ENCODE measurements at regions not wholly inside any gene's neighbourhood (a gene's known extent, or its start where the extent isn't known, plus 50 kb on each side); places are given as distances from the start of the nearest gene placed in this dataset.

DNA sequence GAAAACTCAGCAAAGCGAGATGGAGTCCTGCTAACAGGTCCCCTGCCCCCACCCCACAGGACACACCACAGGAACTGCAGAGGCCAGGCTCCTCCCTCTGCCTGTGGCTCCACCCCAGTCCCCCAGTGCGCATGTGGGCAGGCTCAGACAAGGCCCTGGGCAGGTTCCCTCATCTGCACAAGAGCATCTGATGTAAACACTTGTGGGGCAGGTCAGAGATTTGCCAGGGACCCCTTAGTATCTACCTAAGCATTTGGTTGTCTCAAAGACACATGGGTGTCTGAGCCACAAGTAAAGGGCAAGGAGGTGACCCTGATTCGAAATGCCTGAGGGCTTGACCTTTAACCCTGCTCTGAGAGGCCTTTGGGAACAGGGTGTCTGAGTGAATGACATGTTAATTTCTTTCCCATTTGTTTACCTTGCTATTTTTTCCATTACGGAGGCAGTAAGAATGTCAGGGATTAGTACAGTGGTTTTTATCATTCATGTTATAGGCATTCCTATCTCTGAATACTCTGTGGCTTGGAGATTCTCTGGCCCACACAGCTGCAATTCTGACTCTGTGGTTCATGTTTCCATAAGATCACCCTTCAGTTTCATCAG lies 85.3 kb downstream of the ZNF518B start:
- H3K36me3 ChIP-seq (ENCODE audit: control insufficient read depth in 2 of 2, extremely low read depth in 1 of 2, insufficient read depth in 1 of 2, low read length in 1 of 2) = no peaks in the 10 kb centered on the region
- H3K9me3 ChIP-seq = no peaks in the 10 kb centered on the region
- ATAC-seq (replicated peaks in 1 of 4) = no peak
- H3K27me3 ChIP-seq (replicated peaks in 1 of 2; ENCODE audit: control insufficient read depth in 2 of 2, extremely low read depth in 1 of 2, insufficient read depth in 2 of 2, low read length in 1 of 2) = no peaks in the 10 kb centered on the region
- peaks cover 0 to 1% (median 0%) of the 10 kb centered on the region in 3 donors for H3K9me3 Mint-ChIP-seq
- no peaks in the 10 kb centered on the region for H3K36me3 Mint-ChIP-seq
- WGBS (ENCODE audit: insufficient coverage) = 63% methylated on average over 1 of the region's 4 CpGs
- no peaks in the 10 kb centered on the region for H3K27me3 Mint-ChIP-seq
- H3K4me3 ChIP-seq (ENCODE audit: control insufficient read depth in 1 of 2, extremely low read depth in 1 of 2, low read length in 1 of 2) = no peak overlapping the region
- POLR2A ChIA-PET = no interaction called here
- H3K4me1 Mint-ChIP-seq = no peaks in the 10 kb centered on the region
- DNase-seq = no peak
- H3K4me3 Mint-ChIP-seq = no peak overlapping the region
- CTCF ChIA-PET = no interaction called here
- no peak overlapping the region for H3K27ac ChIP-seq (ENCODE audit: low read length)
- no peak overlapping the region for H3K27ac Mint-ChIP-seq
- no peaks in the 10 kb centered on the region for H3K4me1 ChIP-seq (ENCODE audit: control insufficient read depth in 1 of 2, extremely low read depth in 1 of 2, insufficient read depth in 2 of 2, low read length in 2 of 2)

DNA sequence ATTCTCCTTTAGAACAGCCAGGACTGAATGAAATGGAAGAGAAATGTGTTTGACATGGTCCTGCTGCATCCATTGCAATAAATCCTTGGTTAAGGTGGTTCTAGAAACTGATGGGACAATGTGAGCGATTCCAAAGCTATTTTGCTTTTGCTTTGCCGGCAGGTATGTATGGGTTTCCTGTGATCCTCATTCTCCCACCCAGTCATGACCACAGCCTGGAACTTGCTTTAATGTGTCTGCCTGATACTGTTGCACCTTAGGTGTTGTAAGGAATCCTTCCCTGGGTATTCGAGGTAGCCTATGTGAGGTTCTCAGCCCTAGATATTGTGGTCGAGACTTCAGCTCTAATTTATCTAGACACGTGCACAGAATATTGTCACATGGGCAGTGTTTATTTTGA lies 86.1 kb downstream of the ZNF518B start:
- H3K27me3 Mint-ChIP-seq = no peaks in the 10 kb centered on the region
- H3K27ac ChIP-seq (ENCODE audit: low read length) = no peak overlapping the region
- DNase-seq (no peak), ATAC-seq (replicated peaks in 1 of 4) (no peak)
- H3K36me3 ChIP-seq (ENCODE audit: control insufficient read depth in 2 of 2, extremely low read depth in 1 of 2, insufficient read depth in 1 of 2, low read length in 1 of 2) = no peaks in the 10 kb centered on the region
- H3K27me3 ChIP-seq (replicated peaks in 1 of 2; ENCODE audit: control insufficient read depth in 2 of 2, extremely low read depth in 1 of 2, insufficient read depth in 2 of 2, low read length in 1 of 2) = no peaks in the 10 kb centered on the region
- H3K27ac Mint-ChIP-seq = no peak overlapping the region
- ChIA-PET CTCF (no interaction called here), POLR2A (no interaction called here)
- H3K4me1 ChIP-seq (ENCODE audit: control insufficient read depth in 1 of 2, extremely low read depth in 1 of 2, insufficient read depth in 2 of 2, low read length in 2 of 2) = no peaks in the 10 kb centered on the region
- peaks cover 0 to 3% (median 0%) of the 10 kb centered on the region in 3 donors for H3K9me3 Mint-ChIP-seq
- 70% methylated on average over 3 of the region's 5 CpGs for WGBS (ENCODE audit: insufficient coverage)
- H3K9me3 ChIP-seq = no peaks in the 10 kb centered on the region
- H3K4me1 Mint-ChIP-seq = no peaks in the 10 kb centered on the region
- no peaks in the 10 kb centered on the region for H3K36me3 Mint-ChIP-seq
- H3K4me3 Mint-ChIP-seq = no peak overlapping the region
- no peak overlapping the region for H3K4me3 ChIP-seq (ENCODE audit: control insufficient read depth in 1 of 2, extremely low read depth in 1 of 2, low read length in 1 of 2)

GRCh38 chr4:10369517-10369916 lies 87.7 kb downstream of the ZNF518B start:
- Mint-ChIP-seq H3K27me3 (no peaks in the 10 kb centered on the region), H3K4me3 (no peak overlapping the region), H3K4me1 (no peaks in the 10 kb centered on the region), H3K36me3 (no peaks in the 10 kb centered on the region), H3K9me3 (peaks cover 0 to 3% (median 0%) of the 10 kb centered on the region in 3 donors), H3K27ac (no peak overlapping the region)
- DNase-seq = no peak
- 100% methylated on average over 1 of the region's 2 CpGs for WGBS (ENCODE audit: insufficient coverage)
- POLR2A ChIA-PET = no interaction called here
- Histone ChIP-seq H3K27ac (ENCODE audit: low read length) (no peak overlapping the region), H3K4me3 (ENCODE audit: control insufficient read depth in 1 of 2, extremely low read depth in 1 of 2, low read length in 1 of 2) (no peak overlapping the region), H3K27me3 (replicated peaks in 1 of 2; ENCODE audit: control insufficient read depth in 2 of 2, extremely low read depth in 1 of 2, insufficient read depth in 2 of 2, low read length in 1 of 2) (no peaks in the 10 kb centered on the region), H3K9me3 (no peaks in the 10 kb centered on the region), H3K36me3 (ENCODE audit: control insufficient read depth in 2 of 2, extremely low read depth in 1 of 2, insufficient read depth in 1 of 2, low read length in 1 of 2) (no peaks in the 10 kb centered on the region), H3K4me1 (ENCODE audit: control insufficient read depth in 1 of 2, extremely low read depth in 1 of 2, insufficient read depth in 2 of 2, low read length in 2 of 2) (no peaks in the 10 kb centered on the region)
- no peak for ATAC-seq (replicated peaks in 1 of 4)
- CTCF ChIA-PET = no interaction called here

- no peak overlapping the region for H3K27ac Mint-ChIP-seq
- DNase-seq (no peak), ATAC-seq (replicated peaks in 1 of 4) (no peak)
- no peaks in the 10 kb centered on the region for H3K36me3 ChIP-seq (ENCODE audit: control insufficient read depth in 2 of 2, extremely low read depth in 1 of 2, insufficient read depth in 1 of 2, low read length in 1 of 2)
- H3K27me3 ChIP-seq (replicated peaks in 1 of 2; ENCODE audit: control insufficient read depth in 2 of 2, extremely low read depth in 1 of 2, insufficient read depth in 2 of 2, low read length in 1 of 2) = no peaks in the 10 kb centered on the region
- no peak overlapping the region for H3K27ac ChIP-seq (ENCODE audit: low read length)
- no peaks in the 10 kb centered on the region for H3K4me1 ChIP-seq (ENCODE audit: control insufficient read depth in 1 of 2, extremely low read depth in 1 of 2, insufficient read depth in 2 of 2, low read length in 2 of 2)
- no peaks in the 10 kb centered on the region for H3K36me3 Mint-ChIP-seq
- no peak overlapping the region for H3K4me3 ChIP-seq (ENCODE audit: control insufficient read depth in 1 of 2, extremely low read depth in 1 of 2, low read length in 1 of 2)
- POLR2A ChIA-PET = no interaction called here
- H3K9me3 Mint-ChIP-seq = peaks cover 0 to 3% (median 0%) of the 10 kb centered on the region in 3 donors
- no peaks in the 10 kb centered on the region for H3K9me3 ChIP-seq
- CTCF ChIA-PET = no interaction called here
- no peak overlapping the region for H3K4me3 Mint-ChIP-seq
- H3K27me3 Mint-ChIP-seq = peaks cover 5 to 10% of the 10 kb centered on the region in 2 donors
- H3K4me1 Mint-ChIP-seq = no peaks in the 10 kb centered on the region
Observed at GRCh38 chr4:10366628-10367027, 90.6 kb downstream of the ZNF518B start.

- Mint-ChIP-seq H3K27me3 (peaks cover 12 to 18% of the 10 kb centered on the region in 2 donors), H3K4me3 (no peak overlapping the region), H3K4me1 (no peaks in the 10 kb centered on the region), H3K9me3 (peaks cover 0 to 3% (median 0%) of the 10 kb centered on the region in 3 donors), H3K27ac (no peak overlapping the region), H3K36me3 (no peaks in the 10 kb centered on the region)
- H3K4me3 ChIP-seq (ENCODE audit: control insufficient read depth in 1 of 2, extremely low read depth in 1 of 2, low read length in 1 of 2) = no peak overlapping the region
- H3K27me3 ChIP-seq (replicated peaks in 1 of 2; ENCODE audit: control insufficient read depth in 2 of 2, extremely low read depth in 1 of 2, insufficient read depth in 2 of 2, low read length in 1 of 2) = no peaks in the 10 kb centered on the region
- no peaks in the 10 kb centered on the region for H3K9me3 ChIP-seq
- no peak overlapping the region for H3K27ac ChIP-seq (ENCODE audit: low read length)
- POLR2A ChIA-PET = interaction anchor here in 1 of 2 donors (0.7 kb wide), 1 partner anchor 82 kb away, joined by 16 read pairs; no protein-coding TSS in a partner anchor
- DNase-seq (no peak), ATAC-seq (replicated peaks in 1 of 4) (no peak)
- no CpG with 5 or more reads among the region's 2 CpGs for WGBS (ENCODE audit: insufficient coverage)
- no peaks in the 10 kb centered on the region for H3K36me3 ChIP-seq (ENCODE audit: control insufficient read depth in 2 of 2, extremely low read depth in 1 of 2, insufficient read depth in 1 of 2, low read length in 1 of 2)
- H3K4me1 ChIP-seq (ENCODE audit: control insufficient read depth in 1 of 2, extremely low read depth in 1 of 2, insufficient read depth in 2 of 2, low read length in 2 of 2) = no peaks in the 10 kb centered on the region
- CTCF ChIA-PET = no interaction called here
Observed at GRCh38 chr4:10364194-10364593, 93.0 kb downstream of the ZNF518B start.

DNA sequence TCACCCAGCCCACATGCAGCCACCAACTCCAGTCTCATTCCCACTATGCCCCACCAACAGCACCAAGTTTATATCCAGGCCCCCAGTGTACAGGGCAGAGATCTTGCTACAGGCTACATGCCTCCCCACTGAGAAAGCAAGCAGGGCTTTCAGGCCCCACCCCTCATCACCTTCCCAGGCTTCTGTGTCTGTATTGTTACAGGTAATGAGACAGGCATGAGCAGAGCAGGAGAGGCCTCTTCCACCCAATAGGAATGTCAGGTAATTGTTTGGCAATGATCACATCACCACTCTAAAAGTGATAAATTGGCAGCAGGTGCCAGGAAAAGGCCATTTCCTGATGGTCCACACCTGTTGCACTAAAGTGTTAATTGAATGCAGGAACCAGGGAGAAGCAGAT lies 102.5 kb downstream of the ZNF518B start:
- ChIA-PET POLR2A (no interaction called here), CTCF (no interaction called here)
- no peak for DNase-seq
- Mint-ChIP-seq H3K27ac (no peak overlapping the region), H3K27me3 (peaks cover 19 to 51% of the 10 kb centered on the region in 2 donors), H3K36me3 (no peaks in the 10 kb centered on the region), H3K9me3 (peaks cover 3 to 6% (median 4%) of the 10 kb centered on the region in 3 donors), H3K4me1 (no peaks in the 10 kb centered on the region), H3K4me3 (no peak overlapping the region)
- Histone ChIP-seq H3K27me3 (replicated peaks in 1 of 2; ENCODE audit: control insufficient read depth in 2 of 2, extremely low read depth in 1 of 2, insufficient read depth in 2 of 2, low read length in 1 of 2) (peaks cover 0 to 10% of the 10 kb centered on the region in 2 experiments), H3K36me3 (ENCODE audit: control insufficient read depth in 2 of 2, extremely low read depth in 1 of 2, insufficient read depth in 1 of 2, low read length in 1 of 2) (no peaks in the 10 kb centered on the region), H3K4me3 (ENCODE audit: control insufficient read depth in 1 of 2, extremely low read depth in 1 of 2, low read length in 1 of 2) (no peak overlapping the region), H3K9me3 (no peaks in the 10 kb centered on the region), H3K4me1 (ENCODE audit: control insufficient read depth in 1 of 2, extremely low read depth in 1 of 2, insufficient read depth in 2 of 2, low read length in 2 of 2) (no peaks in the 10 kb centered on the region), H3K27ac (ENCODE audit: low read length) (no peak overlapping the region)
- no peak for ATAC-seq (replicated peaks in 1 of 4)

DNA sequence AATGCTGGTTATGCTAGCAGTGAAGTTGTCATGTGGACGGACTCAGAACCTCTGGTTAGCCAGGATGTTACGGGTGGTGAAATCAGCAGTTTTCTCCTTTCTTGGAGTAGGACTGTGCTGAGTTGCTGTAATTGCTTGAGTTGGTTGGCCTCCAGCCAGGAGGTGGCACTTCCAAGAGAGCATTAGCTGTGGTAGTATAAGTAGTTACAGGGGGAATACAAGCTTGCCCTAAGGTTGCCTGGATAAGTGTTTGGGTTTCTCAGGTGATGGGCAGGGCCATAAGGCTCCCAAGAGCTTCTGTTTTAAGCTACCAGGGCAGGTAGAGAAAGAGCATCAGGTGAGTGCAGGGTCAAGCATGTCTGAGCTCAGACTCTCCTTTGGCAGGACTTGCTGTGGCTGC lies 103.0 kb downstream of the ZNF518B start:
- Histone ChIP-seq H3K27ac (ENCODE audit: low read length) (no peak overlapping the region), H3K4me3 (ENCODE audit: control insufficient read depth in 1 of 2, extremely low read depth in 1 of 2, low read length in 1 of 2) (no peak overlapping the region), H3K27me3 (replicated peaks in 1 of 2; ENCODE audit: control insufficient read depth in 2 of 2, extremely low read depth in 1 of 2, insufficient read depth in 2 of 2, low read length in 1 of 2) (peaks cover 0 to 10% of the 10 kb centered on the region in 2 experiments), H3K36me3 (ENCODE audit: control insufficient read depth in 2 of 2, extremely low read depth in 1 of 2, insufficient read depth in 1 of 2, low read length in 1 of 2) (no peaks in the 10 kb centered on the region), H3K4me1 (ENCODE audit: control insufficient read depth in 1 of 2, extremely low read depth in 1 of 2, insufficient read depth in 2 of 2, low read length in 2 of 2) (no peaks in the 10 kb centered on the region), H3K9me3 (no peaks in the 10 kb centered on the region)
- ChIA-PET CTCF (no interaction called here), POLR2A (no interaction called here)
- Mint-ChIP-seq H3K4me1 (no peaks in the 10 kb centered on the region), H3K27ac (no peak overlapping the region), H3K27me3 (peaks cover 19 to 49% of the 10 kb centered on the region in 2 donors), H3K4me3 (no peak overlapping the region), H3K9me3 (peaks cover 3 to 6% (median 4%) of the 10 kb centered on the region in 3 donors), H3K36me3 (no peaks in the 10 kb centered on the region)
- WGBS (ENCODE audit: insufficient coverage) = 100% methylated on average over 2 of the region's 2 CpGs
- ATAC-seq (replicated peaks in 1 of 4) (no peak), DNase-seq (no peak)
